ENCODE measurements at regions not wholly inside any gene's neighbourhood (a gene's known extent, or its start where the extent isn't known, plus 50 kb on each side); places are given as distances from the start of the nearest gene placed in this dataset.

GRCh38 chr2:67668538-67668937, 271.4 kb downstream of the ETAA1 start:
- H3K79me2 ChIP-seq (ENCODE audit: control insufficient read depth, insufficient read depth, low read length) = no peaks in the 10 kb centered on the region
- no peak overlapping the region for H2AFZ ChIP-seq (ENCODE audit: control insufficient read depth, low read length)
- H3K9me3 ChIP-seq (ENCODE audit: control insufficient read depth, low read depth, low read length) = no peaks in the 10 kb centered on the region
- H4K20me1 ChIP-seq (ENCODE audit: control insufficient read depth, extremely low read depth, insufficient read depth, low read length) = no peaks in the 10 kb centered on the region
- H3K9ac ChIP-seq (ENCODE audit: control insufficient read depth, extremely low read depth, insufficient read depth, low read length) = no peak overlapping the region
- H3K4me1 ChIP-seq (ENCODE audit: control insufficient read depth, extremely low read depth, insufficient read depth, low read length) = no peaks in the 10 kb centered on the region
- dilution Hi-C loops (cut with MboI; ENCODE audit: extremely low pct_ligation_motif_present, low sequenced_read_pairs) = no loop called here
- H3K9me1 ChIP-seq (ENCODE audit: control insufficient read depth, extremely low read depth, insufficient read depth, low read length) = no peaks in the 10 kb centered on the region
- H3K27me3 ChIP-seq (ENCODE audit: control insufficient read depth, extremely low read depth, insufficient read depth, low read length) = no peaks in the 10 kb centered on the region
- no peak overlapping the region for H3K4me2 ChIP-seq (ENCODE audit: control insufficient read depth, extremely low read depth, insufficient read depth, low read depth, low read length)
- no peak overlapping the region for H3K27ac ChIP-seq (ENCODE audit: control insufficient read depth, insufficient read depth, low read length)
- DNase-seq (ENCODE audit: low read depth, low spot score) = no peak
- TF ChIP-seq EZH2 (IDR thresholded peaks at IDR 0.05; ENCODE audit: low read length) (no peak), CTCF (optimal IDR thresholded peaks at IDR 0.05 in 1 of 3, IDR thresholded peaks at IDR 0.05 in 1 of 3, conservative IDR thresholded peaks at IDR 0.05 in 1 of 3; ENCODE audit: extremely low read depth in 1 of 3, insufficient read depth in 2 of 3, low read length in 3 of 3) (no peak)
- H3K4me3 ChIP-seq (ENCODE audit: control insufficient read depth in 2 of 3, extremely low read depth in 1 of 3, insufficient read depth in 2 of 3, low read depth in 1 of 3, low read length in 3 of 3) = no peak overlapping the region
- FAIRE-seq = no peak
- no peaks in the 10 kb centered on the region for H3K36me3 ChIP-seq (ENCODE audit: control insufficient read depth in 2 of 2, extremely low read depth in 1 of 2, insufficient read depth in 2 of 2, low read length in 2 of 2)

GRCh38 chr2:67669168-67669567, 272.0 kb downstream of the ETAA1 start:
- Histone ChIP-seq H4K20me1 (ENCODE audit: control insufficient read depth, extremely low read depth, insufficient read depth, low read length) (no peaks in the 10 kb centered on the region), H3K4me1 (ENCODE audit: control insufficient read depth, extremely low read depth, insufficient read depth, low read length) (no peaks in the 10 kb centered on the region), H3K4me2 (ENCODE audit: control insufficient read depth, extremely low read depth, insufficient read depth, low read depth, low read length) (no peak overlapping the region), H3K79me2 (ENCODE audit: control insufficient read depth, insufficient read depth, low read length) (no peaks in the 10 kb centered on the region), H3K36me3 (ENCODE audit: control insufficient read depth in 2 of 2, extremely low read depth in 1 of 2, insufficient read depth in 2 of 2, low read length in 2 of 2) (no peaks in the 10 kb centered on the region), H3K4me3 (ENCODE audit: control insufficient read depth in 2 of 3, extremely low read depth in 1 of 3, insufficient read depth in 2 of 3, low read depth in 1 of 3, low read length in 3 of 3) (no peak overlapping the region), H3K9me3 (ENCODE audit: control insufficient read depth, low read depth, low read length) (no peaks in the 10 kb centered on the region), H3K27ac (ENCODE audit: control insufficient read depth, insufficient read depth, low read length) (no peak overlapping the region), H3K9ac (ENCODE audit: control insufficient read depth, extremely low read depth, insufficient read depth, low read length) (no peak overlapping the region), H3K9me1 (ENCODE audit: control insufficient read depth, extremely low read depth, insufficient read depth, low read length) (no peaks in the 10 kb centered on the region), H3K27me3 (ENCODE audit: control insufficient read depth, extremely low read depth, insufficient read depth, low read length) (no peaks in the 10 kb centered on the region), H2AFZ (ENCODE audit: control insufficient read depth, low read length) (no peak overlapping the region)
- FAIRE-seq (no peak), DNase-seq (ENCODE audit: low read depth, low spot score) (no peak)
- dilution Hi-C loops (cut with MboI; ENCODE audit: extremely low pct_ligation_motif_present, low sequenced_read_pairs) = no loop called here
- TF ChIP-seq CTCF (optimal IDR thresholded peaks at IDR 0.05 in 1 of 3, IDR thresholded peaks at IDR 0.05 in 1 of 3, conservative IDR thresholded peaks at IDR 0.05 in 1 of 3; ENCODE audit: extremely low read depth in 1 of 3, insufficient read depth in 2 of 3, low read length in 3 of 3) (no peak), EZH2 (IDR thresholded peaks at IDR 0.05; ENCODE audit: low read length) (no peak)
